Natural killer cell (primary cell): ENCODE measurements at regions not wholly inside any gene's neighbourhood (a gene's known extent, or its start where the extent isn't known, plus 50 kb on each side); places are given as distances from the start of the nearest gene placed in this dataset.

Source experiments
- ATAC-seq, 3 donors: fragments of 150-1000 bp in 2 of 3; fragments of 200-7000 bp in 1 of 3; cut with Tn5 transposase; 1 replicate in 1 of 3; 2 replicates in 2 of 3; pipeline ENCODE4 v1.10.0; 2021; ENCODE audit warnings: mild to moderate bottlenecking in 2 of 3, moderate library complexity in 2 of 3
- DNase-seq, 2 donors: peaks; one replicate each; pipeline versions ENCODE4 v3.0.0 to v3.0.0-alpha.2; 2013 to 2021; ENCODE audit warnings: mixed read lengths in 1 of 2
- H3K27ac ChIP-seq: one replicate; pipeline ENCODE4 v1.5.1; 2013; ENCODE audit warnings: mild to moderate bottlenecking, low read length
- H3K27me3 ChIP-seq: one replicate; pipeline ENCODE4 v1.6.1; 2013; ENCODE audit warnings: low read length; ENCODE audit not compliant: control insufficient read depth, insufficient read depth
- H3K36me3 ChIP-seq: one replicate; pipeline ENCODE4 v1.6.1; 2013; ENCODE audit warnings: low read length; ENCODE audit not compliant: control insufficient read depth, insufficient read depth
- H3K4me1 ChIP-seq: one replicate; pipeline ENCODE4 v1.6.1; 2013; ENCODE audit warnings: low read length; ENCODE audit not compliant: control insufficient read depth, insufficient read depth
- H3K4me3 ChIP-seq: one replicate; pipeline ENCODE4 v1.5.1; 2013; ENCODE audit warnings: low read length
- H3K9me3 ChIP-seq: one replicate; pipeline ENCODE4 v1.6.1; 2013; ENCODE audit warnings: low read length; ENCODE audit not compliant: control insufficient read depth, insufficient read depth
- H3K27ac Mint-ChIP-seq, 2 donors: one replicate each; pipeline ENCODE4 v1.8.0; 2022; ENCODE audit warnings: mild to moderate bottlenecking in 2 of 2, mixed read lengths in 2 of 2, moderate library complexity in 1 of 2
- H3K27me3 Mint-ChIP-seq, 2 donors: one replicate each; pipeline ENCODE4 v1.8.0; 2022; ENCODE audit warnings: low read depth in 2 of 2, mixed read lengths in 2 of 2
- H3K36me3 Mint-ChIP-seq: one replicate; pipeline ENCODE4 v1.8.0; 2022; ENCODE audit warnings: mixed read lengths
- H3K4me1 Mint-ChIP-seq, 2 donors: one replicate each; pipeline ENCODE4 v1.8.0; 2022; ENCODE audit warnings: mixed read lengths in 2 of 2
- H3K4me3 Mint-ChIP-seq: one replicate; pipeline ENCODE4 v1.8.0; 2022; ENCODE audit warnings: mild to moderate bottlenecking, moderate library complexity, mixed read lengths
- H3K9me3 Mint-ChIP-seq, 2 donors: one replicate each; pipeline ENCODE4 v1.8.0; 2022; ENCODE audit warnings: mixed read lengths in 2 of 2
- CTCF ChIP-seq: fragments of 200-600 bp; IDR thresholded peaks from one replicate; pipeline ENCODE4 v1.8.0; 2022; ENCODE audit warnings: antibody characterized with exemption
- WGBS: methylation state at CpG from one replicate; pipeline ENCODE4 v1.1.7; 2013; ENCODE audit warnings: missing lambda C conversion rate; ENCODE audit not compliant: insufficient coverage; 5-methylcytosine and 5-hydroxymethylcytosine counted together
- intact Hi-C: fragments of 100-400 bp; cut with micrococcal nuclease; formaldehyde crosslinking; loops from one replicate; pipeline ENCODE4 v1.14.2; 2022

GRCh38 chr6:91127752-91128151, 540.9 kb upstream of the MAP3K7 start:
- no peaks in the 10 kb centered on the region for H3K4me1 Mint-ChIP-seq
- ATAC-seq = no peak
- H3K27ac Mint-ChIP-seq = no peak overlapping the region
- H3K4me1 ChIP-seq = no peaks in the 10 kb centered on the region
- H3K9me3 Mint-ChIP-seq = peaks cover 0 to 6% of the 10 kb centered on the region in 2 donors
- H3K27me3 ChIP-seq = no peaks in the 10 kb centered on the region
- H3K27ac ChIP-seq = no peak overlapping the region
- no peaks in the 10 kb centered on the region for H3K36me3 ChIP-seq
- H3K9me3 ChIP-seq = no peaks in the 10 kb centered on the region
- no peak overlapping the region for H3K4me3 ChIP-seq
- no peak for DNase-seq
- no peak overlapping the region for H3K4me3 Mint-ChIP-seq
- no peaks in the 10 kb centered on the region for H3K27me3 Mint-ChIP-seq
- intact Hi-C loops = no loop called here
- no peaks in the 10 kb centered on the region for H3K36me3 Mint-ChIP-seq
- TF ChIP-seq CTCF = no peak

- Histone ChIP-seq H3K4me3 (no peak overlapping the region), H3K9me3 (no peaks in the 10 kb centered on the region), H3K27me3 (no peaks in the 10 kb centered on the region), H3K27ac (no peak overlapping the region), H3K36me3 (no peaks in the 10 kb centered on the region), H3K4me1 (no peaks in the 10 kb centered on the region)
- Mint-ChIP-seq H3K36me3 (no peaks in the 10 kb centered on the region), H3K27ac (no peak overlapping the region), H3K9me3 (peaks cover 0 to 4% of the 10 kb centered on the region in 2 donors), H3K4me3 (no peak overlapping the region), H3K27me3 (no peaks in the 10 kb centered on the region), H3K4me1 (no peaks in the 10 kb centered on the region)
- DNase-seq (no peak), ATAC-seq (no peak)
- intact Hi-C loops = no loop called here
- 89% methylated on average over 5 of the region's 5 CpGs for WGBS
- TF ChIP-seq CTCF = no peak
Observed at GRCh38 chr6:91126876-91127275, 540.0 kb upstream of the MAP3K7 start.

- intact Hi-C loops = no loop called here
- Mint-ChIP-seq H3K4me1 (no peaks in the 10 kb centered on the region), H3K27ac (no peak overlapping the region), H3K36me3 (no peaks in the 10 kb centered on the region), H3K4me3 (no peak overlapping the region), H3K9me3 (peaks cover 0 to 4% of the 10 kb centered on the region in 2 donors), H3K27me3 (no peaks in the 10 kb centered on the region)
- DNase-seq = no peak
- TF ChIP-seq CTCF = no peak
- Histone ChIP-seq H3K36me3 (no peaks in the 10 kb centered on the region), H3K27ac (no peak overlapping the region), H3K4me1 (no peaks in the 10 kb centered on the region), H3K27me3 (no peaks in the 10 kb centered on the region), H3K4me3 (no peak overlapping the region), H3K9me3 (no peaks in the 10 kb centered on the region)
- no peak for ATAC-seq
Observed at GRCh38 chr6:91117550-91117949, 530.7 kb upstream of the MAP3K7 start.

- H3K27ac Mint-ChIP-seq = no peak overlapping the region
- no peaks in the 10 kb centered on the region for H3K4me1 Mint-ChIP-seq
- H3K36me3 Mint-ChIP-seq = no peaks in the 10 kb centered on the region
- H3K4me3 ChIP-seq = no peak overlapping the region
- TF ChIP-seq CTCF = no peak
- WGBS = 87% methylated on average over 2 of the region's 2 CpGs
- DNase-seq (no peak), ATAC-seq (no peak)
- no peak overlapping the region for H3K27ac ChIP-seq
- no peaks in the 10 kb centered on the region for H3K27me3 Mint-ChIP-seq
- H3K27me3 ChIP-seq = no peaks in the 10 kb centered on the region
- peaks cover 0 to 8% of the 10 kb centered on the region in 2 donors for H3K9me3 Mint-ChIP-seq
- no peak overlapping the region for H3K4me3 Mint-ChIP-seq
- no peaks in the 10 kb centered on the region for H3K9me3 ChIP-seq
- no peaks in the 10 kb centered on the region for H3K4me1 ChIP-seq
- H3K36me3 ChIP-seq = no peaks in the 10 kb centered on the region
- intact Hi-C loops = no loop called here
Observed at GRCh38 chr6:91114123-91114708, 527.3 kb upstream of the MAP3K7 start.
